Liver (tissue), 8 donors: ENCODE measurements at regions not wholly inside any gene's neighbourhood (a gene's known extent, or its start where the extent isn't known, plus 50 kb on each side); places are given as distances from the start of the nearest gene placed in this dataset.

Experiments
- DNase-seq: peaks from one replicate; pipeline ENCODE4 v3.0.0-alpha.2; 2017; ENCODE audit warnings: low spot score
- H3K27ac ChIP-seq, 2 donors: one replicate each; pipeline ENCODE4 v1.7.0; 2013; ENCODE audit warnings: inconsistent platforms in 2 of 2, low read length in 2 of 2, control low read depth in 1 of 2, low read depth in 1 of 2, mild to moderate bottlenecking in 1 of 2
- H3K27me3 ChIP-seq, 4 donors: one replicate each; pipeline versions ENCODE4 v1.6.1 to v1.7.0; 2013; ENCODE audit warnings: low read length in 3 of 4, inconsistent platforms in 1 of 4, mild to moderate bottlenecking in 1 of 4, moderate library complexity in 1 of 4; ENCODE audit not compliant: control insufficient read depth in 4 of 4, insufficient read depth in 4 of 4
- H3K36me3 ChIP-seq, 4 donors: one replicate each; pipeline versions ENCODE4 v1.6.1 to v1.7.0; 2013; ENCODE audit warnings: low read length in 3 of 4, mild to moderate bottlenecking in 3 of 4, low read depth in 1 of 4, moderate library complexity in 1 of 4; ENCODE audit not compliant: control insufficient read depth in 4 of 4, insufficient read depth in 3 of 4
- H3K4me1 ChIP-seq, 4 donors: one replicate each; pipeline versions ENCODE4 v1.6.1 to v1.7.0; 2013; ENCODE audit warnings: low read length in 3 of 4, mild to moderate bottlenecking in 3 of 4, moderate library complexity in 1 of 4; ENCODE audit not compliant: control insufficient read depth in 4 of 4, insufficient read depth in 4 of 4
- H3K4me3 ChIP-seq, 3 donors: one replicate each; pipeline versions ENCODE4 v1.6.1 to v1.7.0; 2013; ENCODE audit warnings: low read length in 3 of 3, control low read depth in 1 of 3, low read depth in 1 of 3, mild to moderate bottlenecking in 1 of 3
- H3K9ac ChIP-seq, 2 donors: one replicate each; pipeline ENCODE4 v1.7.0; 2013; ENCODE audit warnings: low read length in 2 of 2, mild to moderate bottlenecking in 2 of 2, moderate library complexity in 2 of 2, control low read depth in 1 of 2, low read depth in 1 of 2
- H3K9me3 ChIP-seq, 4 donors: one replicate each; pipeline versions ENCODE4 v1.6.1 to v1.7.0; 2013; ENCODE audit warnings: low read length in 3 of 4; ENCODE audit not compliant: control insufficient read depth in 4 of 4
- EGR1 ChIP-seq, 2 donors: IDR thresholded peaks; 2 replicates each; pipeline ENCODE4 v1.6.1; 2016 to 2018; ENCODE audit warnings: antibody characterized with exemption in 2 of 2, low read depth in 2 of 2
- FOXA1 ChIP-seq: IDR thresholded peaks from 2 replicates; pipeline ENCODE4 v1.6.1; 2016; ENCODE audit warnings: antibody characterized with exemption
- FOXA2 ChIP-seq: IDR thresholded peaks from 2 replicates; pipeline ENCODE4 v1.6.1; 2016; ENCODE audit warnings: antibody characterized with exemption
- GABPA ChIP-seq, 2 donors: IDR thresholded peaks in 1 of 2; conservative IDR thresholded peaks in 1 of 2; 2 replicates each; pipeline ENCODE4 v1.6.1; 2016; ENCODE audit warnings: antibody characterized with exemption in 2 of 2, mild to moderate bottlenecking in 1 of 2, moderate library complexity in 1 of 2
- HNF4A ChIP-seq, 2 donors: conservative IDR thresholded peaks; 2 replicates each; pipeline ENCODE4 v1.6.1; 2016; ENCODE audit warnings: antibody characterized with exemption in 2 of 2, mild to moderate bottlenecking in 2 of 2
- HNF4G ChIP-seq: IDR thresholded peaks from 2 replicates; pipeline ENCODE4 v1.6.1; 2016; ENCODE audit warnings: antibody characterized with exemption
- JUND ChIP-seq, 2 donors: IDR thresholded peaks; 2 replicates each; pipeline ENCODE4 v1.6.1; 2016; ENCODE audit warnings: antibody characterized with exemption in 2 of 2
- MAX ChIP-seq: IDR thresholded peaks from 2 replicates; pipeline ENCODE4 v1.6.1; 2016; ENCODE audit warnings: antibody characterized with exemption
- NR2F2 ChIP-seq: IDR thresholded peaks from 2 replicates; pipeline ENCODE4 v1.6.1; 2016; ENCODE audit warnings: antibody characterized with exemption
- RAD21 ChIP-seq, 2 donors: IDR thresholded peaks; 2 replicates each; pipeline ENCODE4 v1.6.1; 2016; ENCODE audit warnings: antibody characterized with exemption in 2 of 2, mild to moderate bottlenecking in 2 of 2
- REST ChIP-seq: IDR thresholded peaks from 2 replicates; pipeline ENCODE4 v1.6.1; 2016; ENCODE audit warnings: antibody characterized with exemption, mild to moderate bottlenecking
- RXRA ChIP-seq, 2 donors: IDR thresholded peaks; 2 replicates each; pipeline ENCODE4 v1.6.1; 2017 to 2018; ENCODE audit warnings: antibody characterized with exemption in 2 of 2, mild to moderate bottlenecking in 1 of 2
- SP1 ChIP-seq: IDR thresholded peaks from 2 replicates; pipeline ENCODE4 v1.6.1; 2018; ENCODE audit warnings: antibody characterized with exemption, mild to moderate bottlenecking
- TAF1 ChIP-seq: conservative IDR thresholded peaks from 2 replicates; pipeline ENCODE4 v1.6.1; 2016; ENCODE audit warnings: antibody characterized with exemption, mild to moderate bottlenecking
- YY1 ChIP-seq: IDR thresholded peaks from 2 replicates; pipeline ENCODE4 v1.6.1; 2016; ENCODE audit warnings: antibody characterized with exemption, mild to moderate bottlenecking
- WGBS: extraction: QIAGEN DNeasy Blood & Tissue Kit; methylation state at CpG from one replicate; pipeline ENCODE4 v1.1.7; 2013; 5-methylcytosine and 5-hydroxymethylcytosine counted together
- TF ChIP-seq, protein P1 (sequence below): fragments of 150-350 bp; IDR thresholded peaks from 2 replicates; pipeline ENCODE4 v1.5.1; 2017; ENCODE audit warnings: improper control_type of control experiment, low read depth, low read length; ENCODE audit not compliant: missing input control
- TF ChIP-seq, protein P2 (sequence below): IDR thresholded peaks from 2 replicates; pipeline ENCODE4 v1.6.1; 2016; ENCODE audit warnings: antibody characterized with exemption
- TF ChIP-seq, protein P3 (sequence below): IDR thresholded peaks from 2 replicates; pipeline ENCODE4 v1.6.1; 2016; ENCODE audit warnings: antibody characterized with exemption
- donor health status: healthy.
- donor health status: healthy.
- donor health status: healthy.
- donor health status: healthy.
- donor health status: healthy.

GRCh38 chr11:41613326-41613725 is 153.9 kb upstream of the LRRC4C start:
- Histone ChIP-seq H3K4me1 (no peaks in the 10 kb centered on the region), H3K27me3 (peaks cover 0 to 2% (median 0%) of the 10 kb centered on the region in 4 donors), H3K27ac (no peak overlapping the region), H3K9ac (no peak overlapping the region), H3K36me3 (peaks cover 0 to 1% (median 0%) of the 10 kb centered on the region in 4 donors), H3K4me3 (no peak overlapping the region), H3K9me3 (no peaks in the 10 kb centered on the region)
- TF ChIP-seq, protein P1, sequence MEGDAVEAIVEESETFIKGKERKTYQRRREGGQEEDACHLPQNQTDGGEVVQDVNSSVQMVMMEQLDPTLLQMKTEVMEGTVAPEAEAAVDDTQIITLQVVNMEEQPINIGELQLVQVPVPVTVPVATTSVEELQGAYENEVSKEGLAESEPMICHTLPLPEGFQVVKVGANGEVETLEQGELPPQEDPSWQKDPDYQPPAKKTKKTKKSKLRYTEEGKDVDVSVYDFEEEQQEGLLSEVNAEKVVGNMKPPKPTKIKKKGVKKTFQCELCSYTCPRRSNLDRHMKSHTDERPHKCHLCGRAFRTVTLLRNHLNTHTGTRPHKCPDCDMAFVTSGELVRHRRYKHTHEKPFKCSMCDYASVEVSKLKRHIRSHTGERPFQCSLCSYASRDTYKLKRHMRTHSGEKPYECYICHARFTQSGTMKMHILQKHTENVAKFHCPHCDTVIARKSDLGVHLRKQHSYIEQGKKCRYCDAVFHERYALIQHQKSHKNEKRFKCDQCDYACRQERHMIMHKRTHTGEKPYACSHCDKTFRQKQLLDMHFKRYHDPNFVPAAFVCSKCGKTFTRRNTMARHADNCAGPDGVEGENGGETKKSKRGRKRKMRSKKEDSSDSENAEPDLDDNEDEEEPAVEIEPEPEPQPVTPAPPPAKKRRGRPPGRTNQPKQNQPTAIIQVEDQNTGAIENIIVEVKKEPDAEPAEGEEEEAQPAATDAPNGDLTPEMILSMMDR = no peak
- TF ChIP-seq GABPA (IDR thresholded peaks at IDR 0.05 in 1 of 2, conservative IDR thresholded peaks at IDR 0.05 in 1 of 2) (no peak), YY1 (no peak), MAX (no peak), HNF4G (no peak)
- TF ChIP-seq, protein P2, sequence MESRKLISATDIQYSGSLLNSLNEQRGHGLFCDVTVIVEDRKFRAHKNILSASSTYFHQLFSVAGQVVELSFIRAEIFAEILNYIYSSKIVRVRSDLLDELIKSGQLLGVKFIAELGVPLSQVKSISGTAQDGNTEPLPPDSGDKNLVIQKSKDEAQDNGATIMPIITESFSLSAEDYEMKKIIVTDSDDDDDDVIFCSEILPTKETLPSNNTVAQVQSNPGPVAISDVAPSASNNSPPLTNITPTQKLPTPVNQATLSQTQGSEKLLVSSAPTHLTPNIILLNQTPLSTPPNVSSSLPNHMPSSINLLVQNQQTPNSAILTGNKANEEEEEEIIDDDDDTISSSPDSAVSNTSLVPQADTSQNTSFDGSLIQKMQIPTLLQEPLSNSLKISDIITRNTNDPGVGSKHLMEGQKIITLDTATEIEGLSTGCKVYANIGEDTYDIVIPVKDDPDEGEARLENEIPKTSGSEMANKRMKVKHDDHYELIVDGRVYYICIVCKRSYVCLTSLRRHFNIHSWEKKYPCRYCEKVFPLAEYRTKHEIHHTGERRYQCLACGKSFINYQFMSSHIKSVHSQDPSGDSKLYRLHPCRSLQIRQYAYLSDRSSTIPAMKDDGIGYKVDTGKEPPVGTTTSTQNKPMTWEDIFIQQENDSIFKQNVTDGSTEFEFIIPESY = no peak
- TF ChIP-seq, protein P3, sequence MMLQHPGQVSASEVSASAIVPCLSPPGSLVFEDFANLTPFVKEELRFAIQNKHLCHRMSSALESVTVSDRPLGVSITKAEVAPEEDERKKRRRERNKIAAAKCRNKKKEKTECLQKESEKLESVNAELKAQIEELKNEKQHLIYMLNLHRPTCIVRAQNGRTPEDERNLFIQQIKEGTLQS = no peak
- 43% methylated on average over 1 of the region's 1 CpG for WGBS
- DNase-seq = no peak

DNA sequence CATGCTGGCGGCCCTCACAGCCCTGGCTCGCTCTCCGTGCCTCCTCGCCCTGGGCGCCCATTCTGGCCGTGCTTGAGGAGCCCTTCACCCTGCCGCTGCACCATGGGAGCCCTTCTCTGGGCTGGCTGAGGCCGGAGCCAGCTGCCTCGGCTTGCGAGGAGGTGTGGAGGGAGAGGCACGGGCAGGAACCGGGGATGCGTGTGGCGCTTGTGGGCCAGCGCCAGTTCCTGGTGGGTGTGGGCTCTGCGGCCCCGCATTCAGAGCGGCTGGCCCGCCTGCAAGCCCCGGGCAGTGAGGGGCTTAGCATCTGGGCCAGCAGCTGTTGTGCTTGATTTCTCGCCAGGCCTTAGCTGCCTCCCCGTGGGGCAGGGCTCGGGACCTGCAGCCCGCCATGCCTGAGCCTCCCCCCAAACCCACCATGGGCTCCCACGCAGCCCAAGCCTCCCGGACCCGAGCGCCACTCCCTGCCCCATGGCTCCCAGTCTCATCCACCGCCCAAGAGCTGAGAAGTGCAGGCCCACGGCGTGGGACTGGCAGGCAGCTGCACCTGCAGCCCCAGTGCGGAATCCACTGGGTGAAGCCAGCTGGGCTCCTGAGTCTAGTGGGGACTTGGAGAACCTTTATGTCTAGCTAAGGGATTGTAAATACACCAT is 163.4 kb upstream of the LRRC4C start:
- 86% methylated on average over 32 of the region's 32 CpGs for WGBS
- no peak for DNase-seq
- TF ChIP-seq REST = no peak
- TF ChIP-seq GABPA (IDR thresholded peaks at IDR 0.05 in 1 of 2, conservative IDR thresholded peaks at IDR 0.05 in 1 of 2) = no peak
- TF ChIP-seq SP1 = no peak
- no peak for TF ChIP-seq RXRA (IDR thresholded peaks at IDR 0.05)
- TF ChIP-seq, protein P2 = no peak
- TF ChIP-seq HNF4A (conservative IDR thresholded peaks at IDR 0.05) = no peak
- no peak for TF ChIP-seq FOXA1
- TF ChIP-seq TAF1 = no peak
- TF ChIP-seq NR2F2 = no peak
- TF ChIP-seq MAX = no peak
- TF ChIP-seq, protein P3 = no peak
- TF ChIP-seq HNF4G = no peak
- TF ChIP-seq FOXA2 = no peak
- TF ChIP-seq, protein P1 = no peak
- TF ChIP-seq JUND (IDR thresholded peaks at IDR 0.05) = no peak
- no peak for TF ChIP-seq EGR1 (IDR thresholded peaks at IDR 0.05; ENCODE audit: low read depth in 2 of 2)
- no peak for TF ChIP-seq YY1
- no peak for TF ChIP-seq RAD21 (IDR thresholded peaks at IDR 0.05)

More for the DNA sequence above, 163.4 kb upstream of the LRRC4C start:
- no peak overlapping the region for H3K27ac ChIP-seq
- no peaks in the 10 kb centered on the region for H3K36me3 ChIP-seq
- no peaks in the 10 kb centered on the region for H3K27me3 ChIP-seq
- no peaks in the 10 kb centered on the region for H3K4me1 ChIP-seq
- H3K9me3 ChIP-seq = no peaks in the 10 kb centered on the region
- no peak overlapping the region for H3K4me3 ChIP-seq
- no peak overlapping the region for H3K9ac ChIP-seq
